ENCODE measurements at regions not wholly inside any gene's neighbourhood (a gene's known extent, or its start where the extent isn't known, plus 50 kb on each side); places are given as distances from the start of the nearest gene placed in this dataset.

DNA sequence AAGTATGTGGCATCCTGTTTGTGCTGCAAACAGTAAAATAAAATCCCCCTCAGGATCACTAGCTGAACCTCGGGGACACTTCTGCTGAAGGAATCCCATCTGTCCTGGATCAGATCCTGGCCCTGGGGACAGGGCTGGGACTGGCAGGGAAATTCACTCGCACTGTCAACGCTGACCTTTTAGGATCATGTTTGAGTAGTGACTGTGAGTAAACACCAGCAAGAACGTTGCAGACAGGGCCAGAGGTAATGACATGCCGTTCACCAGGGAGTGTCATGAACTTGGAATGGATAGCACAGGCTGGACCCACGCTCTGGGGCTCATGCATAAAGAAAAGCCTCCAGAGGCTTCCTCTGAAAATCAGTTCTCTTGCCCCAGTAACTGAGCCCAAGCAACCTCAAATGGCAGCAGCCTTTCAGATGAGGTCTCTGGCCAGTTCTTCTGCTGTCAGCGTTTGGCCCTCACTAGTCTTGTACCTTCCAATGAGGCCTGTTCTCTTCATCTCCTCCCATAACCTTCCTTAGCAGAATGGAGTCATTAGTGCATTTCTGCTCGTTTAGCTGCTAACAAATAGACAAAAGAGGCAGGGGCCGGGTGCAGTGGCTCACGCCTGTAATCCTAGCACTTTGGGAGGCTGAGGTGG is 51.0 kb upstream of the BARX2 start:
- DNase-seq (ENCODE audit: low read depth in 2 of 2): no peak

DNA sequence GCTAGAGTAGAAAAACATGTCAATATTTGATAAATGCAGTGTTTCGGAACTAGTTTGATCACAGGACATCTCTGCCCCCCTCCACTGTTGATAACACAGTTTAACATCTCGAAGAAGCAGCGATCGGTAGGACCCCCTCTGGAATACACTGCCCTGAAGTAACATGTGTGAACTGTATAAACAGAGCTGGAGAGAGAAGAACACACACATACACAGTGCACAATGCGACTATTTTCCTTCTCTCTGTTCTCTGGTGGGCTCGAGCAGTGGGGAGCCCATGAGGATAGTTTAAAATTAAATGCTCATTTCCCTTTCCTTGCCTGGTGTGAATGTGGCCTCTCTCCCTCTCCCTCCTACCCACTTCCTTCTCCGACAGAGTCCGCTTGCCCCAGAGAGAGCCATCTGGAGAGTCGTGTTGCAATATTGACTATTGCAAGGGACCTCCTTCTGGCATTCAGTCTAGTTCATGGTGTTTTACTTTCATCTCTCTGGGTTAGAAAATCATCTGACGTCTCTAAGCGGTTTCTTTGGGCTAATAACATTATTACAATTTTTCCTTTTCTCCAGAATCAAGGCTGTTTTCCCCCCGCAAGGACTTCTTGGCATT is 51.6 kb upstream of the BARX2 start:
- no peak for DNase-seq (ENCODE audit: low read depth in 2 of 2)

DNA sequence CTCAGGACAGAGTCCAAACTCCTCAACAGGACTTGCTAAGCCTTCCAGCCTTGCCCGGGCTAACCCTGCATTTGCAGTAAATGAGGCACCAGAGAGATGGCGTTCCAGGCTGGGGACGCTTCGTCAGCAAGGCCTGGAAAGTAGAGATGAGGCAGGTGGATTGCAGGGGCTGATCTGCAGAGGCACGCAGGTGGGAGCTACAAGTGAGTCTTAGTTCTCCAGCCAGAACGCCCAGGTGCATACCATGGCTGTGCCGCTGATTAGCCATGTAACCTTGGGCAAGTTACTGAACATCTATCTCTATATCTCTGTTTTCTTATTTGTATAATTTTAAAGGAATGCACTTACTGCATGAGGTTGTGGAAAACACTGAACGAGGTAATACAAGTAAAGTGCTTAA is 52.7 kb upstream of the BARX2 start:
- no peak for DNase-seq (ENCODE audit: low read depth in 2 of 2)

DNA sequence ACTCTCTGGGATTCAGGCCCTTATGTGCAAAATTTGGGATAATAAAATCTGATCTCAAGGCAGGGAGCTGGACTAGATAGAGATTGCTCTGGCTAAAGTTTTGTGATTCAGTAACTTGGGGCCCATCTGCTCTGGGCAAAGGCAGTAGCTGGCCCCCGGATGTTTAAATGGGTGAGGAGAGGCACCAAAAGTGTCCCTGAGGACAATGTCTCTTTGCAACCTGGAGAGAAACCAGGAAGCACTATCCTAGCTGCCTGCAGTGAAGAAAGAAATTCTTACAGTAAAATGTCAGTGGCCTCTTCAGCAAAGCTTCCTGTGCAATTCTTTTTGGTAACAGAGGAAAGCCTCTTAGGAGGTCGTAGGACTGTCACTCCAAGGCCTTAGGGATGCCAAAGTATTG is 54.6 kb upstream of the BARX2 start:
- no peak for DNase-seq (ENCODE audit: low read depth in 2 of 2)

DNA sequence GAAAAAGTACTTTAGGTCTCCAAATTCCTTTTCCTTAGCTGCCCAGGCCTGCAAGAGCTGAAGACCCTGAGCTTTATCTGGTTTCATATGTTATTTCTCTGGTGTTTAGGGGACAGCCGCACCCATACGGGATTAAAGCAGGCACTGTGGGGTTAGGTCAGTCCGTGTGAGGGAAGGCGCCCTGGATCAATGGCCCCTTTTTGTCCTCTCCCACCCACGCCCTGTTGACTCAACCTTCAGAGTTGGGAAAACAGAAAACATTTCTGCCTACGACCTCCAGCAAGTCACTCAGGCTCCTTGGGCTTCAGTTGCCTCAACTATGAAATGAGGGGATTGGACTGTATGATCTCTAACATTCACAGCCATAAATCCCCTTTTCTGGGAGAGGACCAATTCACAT is 55.2 kb upstream of the BARX2 start:
- no peak for DNase-seq (ENCODE audit: low read depth in 2 of 2)

DNA sequence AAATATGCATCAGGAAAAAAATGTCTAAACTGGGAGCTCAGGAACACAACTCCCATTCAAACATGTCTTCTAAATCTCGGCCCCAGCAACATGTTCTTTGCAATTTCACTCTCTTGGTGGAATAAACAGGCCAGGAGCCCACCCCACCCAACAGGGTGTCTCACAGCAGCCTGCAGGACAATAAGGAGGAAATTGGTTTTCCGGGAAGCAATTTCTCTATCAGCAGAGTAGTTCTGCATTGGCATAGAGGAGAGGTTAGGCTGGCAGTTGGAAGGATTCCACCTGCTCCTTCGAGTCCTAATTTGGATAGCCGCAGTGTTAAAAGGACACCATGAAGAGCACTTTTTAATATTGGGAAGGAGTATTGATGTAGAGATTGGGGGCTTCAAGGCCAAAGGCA is 55.9 kb upstream of the BARX2 start:
- no peak for DNase-seq (ENCODE audit: low read depth in 2 of 2)

DNA sequence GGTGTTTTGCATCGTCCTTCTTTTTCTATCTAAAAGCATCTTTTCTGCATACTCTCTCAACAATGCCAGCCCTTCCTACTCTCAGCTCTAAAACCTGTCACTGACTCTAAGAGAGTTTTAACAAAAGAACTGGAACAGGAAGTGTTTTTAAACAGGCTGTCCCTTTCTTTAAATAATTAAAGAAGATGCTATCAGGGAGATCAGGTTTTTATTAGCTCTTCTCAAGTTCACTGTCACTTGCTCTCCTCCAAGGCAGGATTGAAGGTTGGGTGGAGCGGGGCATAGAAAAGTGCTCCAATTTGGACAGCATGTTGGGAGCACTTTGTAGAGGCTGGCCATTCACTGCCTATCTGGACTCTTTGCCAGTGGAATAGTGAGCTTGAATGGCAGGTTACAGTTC is 56.4 kb upstream of the BARX2 start:
- DNase-seq (ENCODE audit: low read depth in 2 of 2): no peak

DNA sequence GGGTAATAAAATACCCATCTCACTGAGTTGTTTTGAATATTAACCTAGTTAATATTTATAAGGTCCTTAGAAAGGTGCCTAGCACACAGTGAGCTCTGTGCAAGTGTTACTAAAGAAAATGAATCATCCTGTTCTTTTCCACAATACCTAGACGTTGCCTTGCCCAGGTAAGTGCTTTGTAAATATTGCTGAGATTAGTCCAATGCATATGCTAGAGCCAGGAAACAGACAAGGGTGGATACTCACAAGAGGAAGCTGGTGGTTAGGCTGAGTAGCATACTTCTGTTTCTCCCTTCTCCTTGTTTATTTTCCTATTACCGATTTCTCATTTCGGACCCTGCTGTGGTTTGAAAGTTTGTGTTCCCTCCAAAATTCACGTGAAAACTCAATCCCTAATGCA is 58.1 kb upstream of the BARX2 start:
- DNase-seq (ENCODE audit: low read depth in 2 of 2): no peak

DNA sequence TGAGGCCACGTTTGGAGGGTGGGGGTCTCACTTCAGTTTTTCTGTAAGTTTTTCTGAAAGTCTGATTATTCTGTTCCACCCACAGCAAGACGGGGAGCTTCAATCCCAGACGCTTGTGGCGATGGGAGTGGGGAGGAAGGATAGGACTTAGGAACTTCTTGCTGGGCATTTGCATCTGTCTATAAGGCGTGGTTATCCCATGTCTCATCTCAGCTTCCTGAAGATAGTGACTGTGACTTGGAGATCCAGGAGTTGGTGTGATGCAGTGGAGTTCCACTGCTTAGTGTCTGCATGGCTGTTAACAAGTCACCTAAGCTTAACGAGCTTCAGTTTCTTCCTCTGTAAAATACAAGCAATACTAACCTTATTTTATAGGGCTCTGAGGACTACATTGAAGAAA is 58.9 kb upstream of the BARX2 start:
- no peak for DNase-seq (ENCODE audit: low read depth in 2 of 2)

DNA sequence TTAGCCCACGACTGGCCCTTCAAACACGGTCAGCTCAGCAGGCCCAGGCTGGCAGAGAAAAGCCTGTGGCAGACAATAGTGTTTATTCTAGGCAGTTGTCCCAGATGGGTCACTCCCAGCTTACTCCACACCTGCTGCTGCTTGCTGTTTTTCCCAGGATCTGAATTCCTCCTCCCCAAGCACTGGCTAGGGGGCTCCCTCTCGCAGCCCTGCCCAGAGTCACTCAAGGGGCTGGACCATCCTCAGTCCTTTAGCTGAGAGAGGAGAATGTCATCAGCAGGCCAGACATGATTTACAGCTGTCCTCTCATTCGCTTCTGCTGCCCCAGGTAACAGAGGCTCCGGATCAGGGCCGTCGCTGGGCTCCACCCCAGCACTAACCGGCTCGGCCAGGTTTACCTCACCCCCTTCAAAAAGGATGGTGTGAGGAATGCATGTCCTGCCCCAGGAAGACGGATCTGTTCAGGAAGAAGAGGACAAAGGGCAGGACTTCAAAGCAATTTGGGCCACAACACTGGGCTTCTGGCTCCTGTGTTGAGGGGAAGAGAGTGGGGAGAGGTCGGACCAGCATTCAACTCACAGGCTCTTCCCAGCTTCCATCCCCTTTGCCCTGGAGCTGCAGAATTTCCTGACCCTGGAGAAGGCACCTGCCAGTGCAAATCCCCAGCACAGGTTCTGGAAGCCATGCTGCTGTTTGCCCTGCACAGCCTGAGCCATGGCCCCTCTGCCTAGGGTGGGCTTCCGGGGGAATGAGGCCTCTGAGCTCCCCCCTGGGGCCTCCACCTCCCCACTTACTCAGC is 59.7 kb upstream of the BARX2 start:
- DNase-seq (ENCODE audit: low read depth in 2 of 2): no peak

DNA sequence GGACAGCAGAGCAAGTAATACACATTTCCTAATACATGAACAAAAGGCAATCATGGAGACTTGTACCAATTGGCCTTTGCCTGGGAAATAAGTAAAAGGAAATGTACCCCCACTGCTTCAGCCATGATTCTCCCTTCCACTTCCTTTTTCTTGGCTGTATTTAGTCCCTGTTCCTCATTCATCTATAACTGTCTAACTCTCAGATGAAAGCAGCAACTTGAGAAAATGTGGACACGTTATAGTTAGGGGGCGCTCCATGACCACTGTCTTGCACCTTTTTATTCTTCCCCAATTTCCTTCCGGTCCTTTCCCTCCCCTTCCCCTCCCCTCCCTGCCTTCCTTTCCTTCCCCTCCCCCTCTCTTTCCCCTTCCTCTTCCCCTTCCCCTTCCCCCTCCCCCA is 61.3 kb upstream of the BARX2 start:
- no peak for DNase-seq (ENCODE audit: low read depth in 2 of 2)

DNA sequence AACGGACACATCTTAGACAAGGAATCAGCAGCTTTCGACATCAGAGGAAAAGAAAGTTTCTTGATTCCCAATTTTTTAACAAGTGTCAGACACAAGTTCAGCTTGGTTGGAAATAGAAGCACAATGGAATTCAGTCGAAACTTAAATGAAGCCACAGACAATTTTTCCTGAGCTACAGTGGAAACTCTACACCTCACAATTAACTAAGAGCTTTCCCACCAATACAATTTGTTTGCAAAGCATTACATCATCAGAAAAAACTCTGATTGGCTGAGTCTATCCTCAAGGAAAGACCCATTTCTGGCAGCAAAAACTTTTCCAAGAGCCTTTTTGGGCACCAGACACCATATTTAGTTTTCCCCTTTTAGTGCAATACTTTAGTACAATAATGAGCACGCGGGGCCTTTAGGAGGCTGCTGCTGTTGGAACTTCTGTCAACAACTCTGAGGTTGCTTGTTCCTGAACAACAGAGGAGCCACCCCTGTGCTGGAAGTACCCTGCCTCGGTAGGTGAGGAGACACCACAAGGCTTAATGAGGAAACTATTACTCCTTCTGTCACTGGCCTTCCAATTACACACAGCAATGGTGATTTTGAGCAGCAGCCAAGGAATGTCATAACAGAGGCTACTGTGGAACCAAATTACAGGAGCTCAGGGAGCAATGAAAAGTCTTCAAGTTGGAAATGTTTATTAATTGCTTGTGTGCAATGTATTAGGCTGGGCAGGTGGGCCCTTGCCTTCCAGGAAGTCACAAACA is 61.9 kb upstream of the BARX2 start:
- no peak for DNase-seq (ENCODE audit: low read depth in 2 of 2)

DNA sequence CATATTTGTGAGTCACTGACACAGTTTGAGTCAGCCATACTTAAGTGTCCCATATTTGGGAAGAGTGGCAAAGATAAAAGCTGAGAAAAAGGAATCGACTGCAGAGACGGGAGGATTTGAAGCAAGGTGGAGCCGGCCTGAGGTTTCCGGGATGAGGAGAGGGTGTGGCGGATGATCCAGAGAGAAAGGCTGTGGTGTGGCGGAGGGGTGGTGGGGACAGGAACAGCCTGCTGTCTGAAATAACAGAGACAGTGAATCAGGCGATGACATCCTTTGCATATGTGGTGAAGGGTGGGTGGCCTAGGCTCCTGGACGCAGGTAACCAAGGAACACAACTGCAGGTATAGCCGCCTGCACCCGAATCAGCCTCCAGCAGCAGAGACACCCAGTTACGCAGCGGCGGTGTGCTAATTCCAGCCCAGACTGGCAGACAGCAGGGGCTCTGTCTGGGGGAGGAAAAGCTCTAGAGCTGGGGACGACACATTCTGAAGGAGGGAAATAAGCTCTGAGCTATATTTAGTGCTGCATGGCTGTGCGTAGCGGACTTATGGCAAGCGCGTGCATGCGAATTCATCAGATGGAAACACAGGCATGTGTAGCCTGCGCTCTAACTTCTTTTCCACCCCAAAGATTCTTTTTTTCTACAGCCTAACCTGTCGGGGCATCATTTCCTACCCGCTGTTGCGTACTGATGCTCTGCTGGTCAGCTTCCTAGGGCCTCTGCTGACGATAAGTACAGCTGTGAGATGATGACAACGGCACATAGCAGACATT is 62.7 kb upstream of the BARX2 start:
- DNase-seq (ENCODE audit: low read depth in 2 of 2): no peak

DNA sequence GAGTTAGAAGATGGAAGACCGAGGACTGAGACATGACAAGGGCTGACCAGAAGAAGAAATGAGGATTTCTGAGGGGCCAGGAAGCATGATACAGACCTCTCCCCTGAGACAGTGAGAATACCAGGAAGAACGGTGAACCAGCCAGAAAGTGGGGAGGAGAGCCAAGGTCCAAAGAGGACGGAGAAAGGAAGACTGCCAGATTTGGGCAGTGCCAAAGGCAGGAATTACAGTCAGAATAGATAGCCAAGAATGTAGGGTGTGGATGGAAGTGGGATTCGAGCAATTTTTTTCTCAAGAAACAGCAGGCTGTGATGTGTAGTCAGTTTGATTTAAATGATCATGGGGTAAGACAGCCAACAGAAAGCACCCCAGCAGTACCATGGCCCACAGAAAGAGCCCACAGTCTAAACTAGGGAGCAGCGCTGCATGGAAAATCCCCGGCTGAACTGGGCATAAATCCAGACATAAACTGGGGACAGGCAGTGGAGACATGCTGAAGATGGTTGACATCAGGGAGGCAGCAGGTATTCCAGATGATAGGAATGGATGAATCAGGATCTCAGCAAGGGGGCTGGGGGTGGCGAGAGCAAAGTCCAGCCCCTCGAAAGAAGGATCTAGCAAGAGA is 67.3 kb upstream of the BARX2 start:
- no peak for DNase-seq (ENCODE audit: low read depth in 2 of 2)

DNA sequence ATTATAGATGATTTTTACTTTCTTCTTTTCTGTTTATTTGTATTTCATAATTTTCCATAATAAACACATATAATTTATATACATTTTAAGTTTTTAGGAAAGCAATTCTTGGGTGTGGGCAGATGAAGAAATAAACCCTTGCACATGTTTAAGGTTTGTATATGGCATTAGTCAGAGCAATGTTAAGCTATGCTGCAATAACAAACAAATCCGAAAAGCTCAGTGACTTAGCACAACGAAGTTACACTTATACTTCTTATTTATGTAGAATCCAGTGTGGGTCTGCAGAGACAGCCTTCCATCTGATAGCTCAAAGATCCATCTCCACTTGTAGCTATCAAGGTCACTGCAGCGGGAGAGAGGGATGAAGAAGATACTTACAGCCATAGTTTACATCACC is 68.5 kb upstream of the BARX2 start:
- DNase-seq (ENCODE audit: low read depth in 2 of 2): no peak

DNA sequence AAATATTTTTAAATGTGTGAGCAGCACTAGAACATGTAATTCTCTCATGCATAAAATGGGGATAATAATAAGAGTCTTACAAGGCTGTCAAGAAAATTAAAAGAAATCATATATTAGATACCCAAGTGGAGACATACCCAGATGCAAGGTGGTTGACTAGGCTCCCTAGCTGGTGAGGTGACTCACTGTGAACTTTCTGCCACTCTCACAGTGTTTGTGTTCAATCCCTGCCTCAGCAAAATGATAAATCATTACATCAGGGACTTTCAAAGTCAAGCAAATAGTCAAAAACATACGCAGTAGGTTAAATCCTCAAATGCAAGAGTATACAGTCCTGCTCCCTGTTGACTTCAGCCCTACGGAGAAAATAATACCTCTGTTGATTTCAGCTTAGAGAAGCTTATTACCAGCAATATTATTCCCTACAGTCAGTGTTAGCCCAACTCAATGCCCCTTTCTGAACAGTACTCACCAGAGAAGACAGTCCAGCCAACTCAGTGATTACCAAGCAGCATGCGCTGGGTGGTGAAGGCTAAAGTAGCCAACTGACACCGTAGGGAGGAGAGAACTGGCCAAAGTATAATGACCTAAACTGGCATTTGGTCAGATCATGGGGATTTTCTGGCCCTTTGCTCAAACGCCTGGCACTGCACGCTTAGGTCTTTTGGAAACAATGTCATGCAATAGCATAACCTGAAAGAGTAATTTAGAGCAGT is 73.1 kb upstream of the BARX2 start:
- no peak for DNase-seq (ENCODE audit: low read depth in 2 of 2)

DNA sequence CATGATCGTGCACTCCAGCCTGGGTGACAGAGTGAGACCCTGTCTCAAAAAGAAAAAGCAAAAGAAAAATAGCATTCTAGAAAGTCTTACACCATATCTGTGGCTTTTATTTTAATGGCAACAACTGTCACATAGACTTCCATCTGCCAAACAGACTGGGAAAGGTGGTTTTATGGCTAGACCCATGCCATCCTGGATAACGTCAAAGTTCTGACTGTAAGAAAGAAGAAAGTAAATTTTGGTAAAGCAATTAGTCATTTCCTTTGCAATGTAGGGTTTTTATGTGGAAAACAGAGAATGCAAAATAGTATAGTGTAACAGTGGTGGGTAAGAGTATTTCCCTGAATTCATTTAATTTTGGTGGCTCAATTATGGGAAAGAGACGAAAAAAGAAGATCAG is 75.5 kb upstream of the BARX2 start:
- no peak for DNase-seq (ENCODE audit: low read depth in 2 of 2)

DNA sequence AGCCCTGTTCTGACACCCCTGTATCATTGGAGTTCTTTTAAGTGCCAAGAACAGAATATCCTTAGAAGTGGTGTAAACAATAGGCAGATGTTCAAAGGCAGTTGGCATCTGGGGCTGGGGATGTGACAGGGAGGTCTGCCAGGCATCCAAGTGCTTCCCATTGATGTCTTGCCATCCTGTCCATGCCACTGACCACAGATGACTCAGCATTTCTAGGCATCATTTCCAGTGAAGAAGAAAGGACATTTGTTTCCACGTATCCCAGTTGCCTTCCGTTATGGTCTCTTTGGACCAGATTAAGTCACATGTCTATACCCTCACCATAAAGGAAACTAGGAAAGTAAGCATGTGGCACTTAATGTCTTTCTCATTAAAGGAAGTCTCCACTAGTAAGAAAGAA is 76.7 kb upstream of the BARX2 start:
- DNase-seq (ENCODE audit: low read depth in 2 of 2): no peak

DNA sequence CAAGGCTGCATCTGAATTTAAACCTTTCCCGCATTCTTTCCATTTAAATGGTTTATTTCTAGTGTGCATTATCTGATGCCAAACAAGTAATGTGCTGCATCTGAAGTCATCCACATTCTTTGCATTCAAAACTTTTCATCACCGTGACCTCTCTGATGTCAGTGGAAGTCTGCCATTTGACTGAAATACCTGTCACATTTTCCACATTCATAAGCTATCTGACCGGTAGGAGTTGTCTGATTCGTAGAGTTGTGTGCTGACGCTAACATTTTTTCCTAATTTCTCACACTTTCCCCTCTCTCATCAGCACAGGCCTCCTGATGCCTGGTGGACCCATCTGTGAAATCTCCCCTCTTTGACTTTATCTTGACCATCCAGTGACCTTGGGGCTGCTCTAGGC is 79.9 kb upstream of the BARX2 start:
- DNase-seq (ENCODE audit: low read depth in 2 of 2): no peak

DNA sequence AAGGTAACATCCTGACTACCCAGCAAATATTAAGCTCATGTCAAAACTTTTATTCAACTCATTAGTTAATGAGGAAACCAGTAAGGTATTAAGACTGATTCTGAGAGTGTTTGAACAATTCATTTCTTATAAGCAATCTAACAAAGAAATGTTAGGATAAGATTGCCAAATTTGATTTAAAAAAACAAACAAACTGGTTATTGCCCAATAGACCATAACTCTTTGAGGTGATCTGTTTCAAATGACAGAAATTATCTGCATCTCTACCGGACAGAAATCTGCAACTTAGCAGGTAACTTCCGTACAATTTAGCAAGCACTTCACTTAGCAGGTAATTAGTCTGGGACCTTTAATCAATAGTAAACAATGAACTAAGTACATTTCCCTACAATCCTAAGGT is 82.9 kb upstream of the BARX2 start:
- DNase-seq (ENCODE audit: low read depth in 2 of 2): no peak

DNA sequence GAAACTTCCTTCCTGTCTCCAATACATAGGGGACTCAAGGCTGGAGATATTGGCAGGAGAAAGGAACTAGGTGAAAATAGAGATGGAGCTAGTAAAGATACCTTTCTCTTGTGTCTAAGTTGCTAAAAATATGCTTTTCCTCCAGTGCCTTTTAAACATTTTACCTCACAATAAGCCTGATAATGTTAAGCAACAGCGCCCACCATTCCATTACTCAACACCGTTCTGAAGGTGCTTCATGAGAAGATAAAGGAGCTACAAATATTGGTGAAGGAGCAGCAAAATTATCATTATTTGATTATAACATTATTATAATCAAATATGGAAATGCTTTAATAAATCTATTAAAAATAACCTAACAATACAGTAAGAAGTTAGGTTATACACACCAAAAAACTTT is 83.6 kb upstream of the BARX2 start:
- no peak for DNase-seq (ENCODE audit: low read depth in 2 of 2)
